Esophagus muscularis mucosa (tissue), 4 donors: ENCODE measurements at regions not wholly inside any gene's neighbourhood (a gene's known extent, or its start where the extent isn't known, plus 50 kb on each side); places are given as distances from the start of the nearest gene placed in this dataset.

Experiments
- DNase-seq: peaks from one replicate; pipeline ENCODE4 v3.0.0-alpha.2; 2017; ENCODE audit errors: extremely low spot score
- H3K27ac ChIP-seq, 4 donors: fragments of 200-600 bp; sonication (generic); replicated peaks in 1 of 4; 1 replicate in 3 of 4; 2 replicates in 1 of 4; pipeline ENCODE4 v1.5.1; 2016 to 2019; ENCODE audit warnings: mild to moderate bottlenecking in 1 of 4
- H3K27me3 ChIP-seq, 4 donors: fragments of 200-600 bp; sonication (generic); one replicate each; pipeline versions ENCODE4 v1.5.1 to v1.6.0; 2016 to 2019
- H3K36me3 ChIP-seq, 4 donors: fragments of 200-600 bp; sonication (generic); one replicate each; pipeline ENCODE4 v1.5.1; 2016 to 2019
- H3K4me1 ChIP-seq, 4 donors: fragments of 200-600 bp; sonication (generic); one replicate each; pipeline ENCODE4 v1.5.1; 2016 to 2019
- H3K4me3 ChIP-seq, 4 donors: fragments of 200-600 bp; sonication (generic); 1 replicate in 2 of 4; 2 replicates in 2 of 4; pipeline ENCODE4 v1.5.1; 2016 to 2019; ENCODE audit warnings: mild to moderate bottlenecking in 4 of 4, moderate library complexity in 1 of 4
- H3K9me3 ChIP-seq, 4 donors: fragments of 200-600 bp; sonication (generic); 1 replicate in 3 of 4; 2 replicates in 1 of 4; pipeline ENCODE4 v1.5.1; 2016 to 2019
- EP300 ChIP-seq: sonication (generic); formaldehyde crosslinking; IDR thresholded peaks from one replicate; pipeline ENCODE4 v1.6.1; 2017; ENCODE audit warnings: antibody characterized with exemption
- POLR2A ChIP-seq: fragments of 450-650 bp; IDR thresholded peaks from one replicate; pipeline ENCODE4 v1.6.1; 2017; ENCODE audit warnings: antibody characterized with exemption, moderate library complexity, mild to moderate bottlenecking, low read depth
- POLR2AphosphoS5 ChIP-seq, 2 donors: sonication (generic); formaldehyde crosslinking; IDR thresholded peaks; one replicate each; pipeline ENCODE4 v1.6.1; 2017; ENCODE audit warnings: antibody characterized with exemption in 2 of 2
- WGBS: methylation state at CpG from one replicate; pipeline ENCODE4 v1.1.5; 2018; 5-methylcytosine and 5-hydroxymethylcytosine counted together
- intact Hi-C: fragments of 100-400 bp; cut with DNase I; formaldehyde crosslinking; loops from one replicate; pipeline ENCODE4 v1.15.1; 2023
- TF ChIP-seq, protein P1 (sequence below), 3 experiments: fragments of 200-600 bp in 2 of 3; fragments of 450-650 bp in 1 of 3; sonication (generic) in 2 of 3; IDR thresholded peaks; one replicate each; pipeline ENCODE4 v1.5.1; 2017 to 2019; ENCODE audit warnings: antibody characterized with exemption in 3 of 3, mild to moderate bottlenecking in 2 of 3, moderate library complexity in 1 of 3

DNA sequence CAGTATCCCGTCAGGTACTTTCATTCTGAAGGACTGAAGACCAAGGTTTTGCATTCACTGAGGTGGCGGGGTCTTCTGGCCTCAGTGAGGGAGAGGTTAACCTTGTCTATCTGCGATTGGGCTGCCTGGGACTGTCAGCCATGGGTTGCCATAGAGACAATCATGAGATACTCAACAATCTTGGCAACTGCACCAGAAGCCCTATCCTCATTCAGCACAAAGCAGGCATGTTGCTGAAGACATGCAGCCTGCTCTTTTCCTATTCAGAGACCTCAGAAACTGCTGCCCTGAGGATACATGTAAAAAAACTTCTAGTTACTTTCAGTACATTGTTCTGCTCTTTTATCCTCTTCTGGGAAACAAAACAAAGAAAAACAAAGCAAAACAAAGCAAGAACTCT is 146.3 kb upstream of the PIRT start:
- intact Hi-C loops, result no loop called here
- WGBS, result 75% methylated on average over 3 of the region's 3 CpGs
- TF ChIP-seq, protein P1, sequence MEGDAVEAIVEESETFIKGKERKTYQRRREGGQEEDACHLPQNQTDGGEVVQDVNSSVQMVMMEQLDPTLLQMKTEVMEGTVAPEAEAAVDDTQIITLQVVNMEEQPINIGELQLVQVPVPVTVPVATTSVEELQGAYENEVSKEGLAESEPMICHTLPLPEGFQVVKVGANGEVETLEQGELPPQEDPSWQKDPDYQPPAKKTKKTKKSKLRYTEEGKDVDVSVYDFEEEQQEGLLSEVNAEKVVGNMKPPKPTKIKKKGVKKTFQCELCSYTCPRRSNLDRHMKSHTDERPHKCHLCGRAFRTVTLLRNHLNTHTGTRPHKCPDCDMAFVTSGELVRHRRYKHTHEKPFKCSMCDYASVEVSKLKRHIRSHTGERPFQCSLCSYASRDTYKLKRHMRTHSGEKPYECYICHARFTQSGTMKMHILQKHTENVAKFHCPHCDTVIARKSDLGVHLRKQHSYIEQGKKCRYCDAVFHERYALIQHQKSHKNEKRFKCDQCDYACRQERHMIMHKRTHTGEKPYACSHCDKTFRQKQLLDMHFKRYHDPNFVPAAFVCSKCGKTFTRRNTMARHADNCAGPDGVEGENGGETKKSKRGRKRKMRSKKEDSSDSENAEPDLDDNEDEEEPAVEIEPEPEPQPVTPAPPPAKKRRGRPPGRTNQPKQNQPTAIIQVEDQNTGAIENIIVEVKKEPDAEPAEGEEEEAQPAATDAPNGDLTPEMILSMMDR (IDR thresholded peaks at IDR 0.05), result no peak
- TF ChIP-seq EP300 (no peak), POLR2AphosphoS5 (IDR thresholded peaks at IDR 0.05) (no peak), POLR2A (no peak)
- Histone ChIP-seq H3K4me1 (no peaks in the 10 kb centered on the region), H3K9me3 (peaks cover 0 to 5% (median 0%) of the 10 kb centered on the region in 4 donors), H3K27me3 (no peaks in the 10 kb centered on the region), H3K36me3 (no peaks in the 10 kb centered on the region), H3K27ac (no peak overlapping the region), H3K4me3 (no peak overlapping the region)
- DNase-seq, result peak; percentile 26

GRCh38 chr17:10976401-10976800 is 138.5 kb upstream of the PIRT start:
- TF ChIP-seq, protein P1 (IDR thresholded peaks at IDR 0.05), result no peak
- TF ChIP-seq POLR2AphosphoS5 (IDR thresholded peaks at IDR 0.05) (no peak), POLR2A (no peak), EP300 (no peak)
- Histone ChIP-seq H3K27ac (no peak overlapping the region), H3K36me3 (no peaks in the 10 kb centered on the region), H3K4me3 (no peak overlapping the region), H3K4me1 (no peaks in the 10 kb centered on the region), H3K27me3 (no peaks in the 10 kb centered on the region), H3K9me3 (no peaks in the 10 kb centered on the region)
- 85% methylated on average over 4 of the region's 4 CpGs for WGBS
- no peak for DNase-seq
- intact Hi-C loops, result no loop called here

DNA sequence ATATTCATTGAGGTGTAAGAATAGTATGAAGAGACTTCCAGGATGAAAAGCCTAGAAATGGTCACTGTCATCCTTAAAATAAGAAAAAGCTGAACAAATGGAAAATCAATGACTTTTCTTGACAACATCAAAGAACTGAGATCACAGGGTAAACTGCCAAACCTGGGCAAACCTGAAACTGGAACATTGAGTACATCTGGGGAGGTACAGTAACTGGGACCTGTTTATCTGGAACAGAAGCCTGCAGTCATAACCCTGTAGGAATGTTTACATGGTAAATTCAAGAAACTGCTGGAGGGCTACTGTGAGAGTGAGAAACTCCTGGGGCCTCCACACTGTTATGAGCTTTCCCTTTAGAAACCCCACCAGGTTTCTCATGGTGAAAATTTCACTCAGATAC is 130.1 kb upstream of the PIRT start:
- intact Hi-C loops, result no loop called here
- Histone ChIP-seq H3K36me3 (no peaks in the 10 kb centered on the region), H3K4me1 (no peaks in the 10 kb centered on the region), H3K9me3 (no peaks in the 10 kb centered on the region), H3K4me3 (no peak overlapping the region), H3K27me3 (no peaks in the 10 kb centered on the region), H3K27ac (no peak overlapping the region)
- no peak for DNase-seq
- TF ChIP-seq EP300 (no peak), POLR2A (no peak), POLR2AphosphoS5 (IDR thresholded peaks at IDR 0.05) (no peak)
- TF ChIP-seq, protein P1 (IDR thresholded peaks at IDR 0.05), result no peak

- H3K36me3 ChIP-seq, result no peaks in the 10 kb centered on the region
- no peaks in the 10 kb centered on the region for H3K9me3 ChIP-seq
- no peaks in the 10 kb centered on the region for H3K27me3 ChIP-seq
- intact Hi-C loops, result no loop called here
- no peak overlapping the region for H3K27ac ChIP-seq
- no peak overlapping the region for H3K4me3 ChIP-seq
- H3K4me1 ChIP-seq, result no peaks in the 10 kb centered on the region
- 47% methylated on average over 1 of the region's 1 CpG for WGBS
- DNase-seq, result no peak
- TF ChIP-seq, protein P1 (IDR thresholded peaks at IDR 0.05), result no peak
- TF ChIP-seq EP300 (no peak), POLR2A (no peak)
Measured at GRCh38 chr17:10956821-10957220, 118.9 kb upstream of the PIRT start.

GRCh38 chr17:10944819-10945218 is 106.9 kb upstream of the PIRT start:
- no peaks in the 10 kb centered on the region for H3K36me3 ChIP-seq
- H3K27me3 ChIP-seq, result no peaks in the 10 kb centered on the region
- no peak for DNase-seq
- no peak overlapping the region for H3K4me3 ChIP-seq
- no peaks in the 10 kb centered on the region for H3K4me1 ChIP-seq
- H3K27ac ChIP-seq, result no peak overlapping the region
- H3K9me3 ChIP-seq, result no peaks in the 10 kb centered on the region
- TF ChIP-seq POLR2A, result no peak
- TF ChIP-seq EP300, result no peak
- TF ChIP-seq, protein P1 (IDR thresholded peaks at IDR 0.05), result no peak
- TF ChIP-seq POLR2AphosphoS5 (IDR thresholded peaks at IDR 0.05), result no peak
- intact Hi-C loops, result no loop called here
- WGBS, result 47% methylated on average over 4 of the region's 4 CpGs
